ENCODE measurements at regions not wholly inside any gene's neighbourhood (a gene's known extent, or its start where the extent isn't known, plus 50 kb on each side); places are given as distances from the start of the nearest gene placed in this dataset.
"Not testable (repeated sequence)": the region's sequence is repeated elsewhere in the genome, so short reads cannot be mapped to it uniquely, and the experiment has no call there.

DNA sequence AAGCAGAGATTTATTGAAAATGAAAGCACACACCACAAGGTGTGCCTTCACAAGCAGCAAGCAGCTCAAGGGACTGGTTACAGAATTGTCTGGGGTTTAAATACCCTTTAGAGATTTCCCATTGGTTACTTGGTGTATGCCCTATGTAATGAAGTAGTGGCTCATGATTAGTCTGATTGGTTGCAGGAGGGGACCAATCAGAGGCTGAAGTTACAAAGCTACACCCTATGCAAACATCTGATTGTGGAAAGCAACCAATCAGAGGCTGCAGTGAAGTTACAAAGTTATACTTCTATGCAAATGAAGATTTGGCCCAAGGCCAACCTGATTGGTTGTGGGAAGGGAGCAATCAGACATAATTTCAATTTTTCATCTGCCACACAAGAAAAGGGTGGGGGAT lies 119.9 kb downstream of the C9orf152 start:
- no peak for TF ChIP-seq CTCF (conservative IDR thresholded peaks at IDR 0.05)
- peak overlapping the region; percentile 96 for H3K27ac ChIP-seq

GRCh38 chr9:110089681-110090370 lies 118.1 kb downstream of the C9orf152 start:
- peak overlapping the region; percentile 96 for H3K27ac ChIP-seq
- 0 out of 2 replicates have a peak, but pooled peaks have one; percentile 20 for TF ChIP-seq CTCF (conservative IDR thresholded peaks at IDR 0.05)

DNA sequence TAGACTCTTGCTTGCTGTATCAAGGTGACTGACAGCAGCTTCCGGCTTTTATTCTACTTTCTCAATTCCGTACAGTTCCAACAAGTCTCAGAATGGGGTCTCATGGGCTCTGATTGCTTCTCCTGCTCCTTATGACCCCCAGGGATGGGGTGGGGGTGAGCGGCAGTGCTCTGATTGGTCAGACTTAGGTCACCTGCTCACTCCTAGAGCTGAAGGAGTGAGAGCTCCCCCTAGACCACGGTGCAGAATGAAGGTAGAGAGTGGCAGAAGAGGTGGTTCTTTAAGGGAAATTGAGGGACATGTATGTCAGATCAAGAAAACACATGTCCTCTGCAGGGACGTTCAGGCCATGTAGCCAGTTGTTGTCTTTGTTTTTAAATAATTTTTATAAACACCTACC lies 115.2 kb downstream of the C9orf152 start:
- H3K27ac ChIP-seq, result no peak overlapping the region
- TF ChIP-seq CTCF (conservative IDR thresholded peaks at IDR 0.05), result no peak

GRCh38 chr9:110093417-110093816 lies 114.5 kb downstream of the C9orf152 start:
- H3K27ac ChIP-seq, result no peak overlapping the region
- no peak for TF ChIP-seq CTCF (conservative IDR thresholded peaks at IDR 0.05)

DNA sequence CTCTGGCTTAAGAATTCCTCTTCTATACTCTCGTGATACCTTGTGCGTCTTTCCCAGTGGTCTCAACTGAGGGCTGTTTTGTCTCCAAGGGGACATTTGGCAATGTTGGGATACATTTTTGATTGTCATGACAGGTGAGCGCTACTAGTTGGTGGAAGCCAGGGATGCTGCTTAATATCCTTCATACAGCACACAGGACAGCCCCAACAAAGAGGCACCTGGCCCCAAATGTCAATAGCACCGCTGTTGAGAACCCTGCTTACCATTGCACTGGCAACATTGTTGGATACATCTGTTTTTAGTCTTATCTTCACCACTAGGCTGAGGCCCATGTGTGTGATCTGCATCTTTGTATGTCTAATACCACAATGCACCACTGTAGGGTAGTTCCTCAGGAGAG lies 114.1 kb downstream of the C9orf152 start:
- H3K27ac ChIP-seq, result no peak overlapping the region
- TF ChIP-seq CTCF (conservative IDR thresholded peaks at IDR 0.05), result no peak

DNA sequence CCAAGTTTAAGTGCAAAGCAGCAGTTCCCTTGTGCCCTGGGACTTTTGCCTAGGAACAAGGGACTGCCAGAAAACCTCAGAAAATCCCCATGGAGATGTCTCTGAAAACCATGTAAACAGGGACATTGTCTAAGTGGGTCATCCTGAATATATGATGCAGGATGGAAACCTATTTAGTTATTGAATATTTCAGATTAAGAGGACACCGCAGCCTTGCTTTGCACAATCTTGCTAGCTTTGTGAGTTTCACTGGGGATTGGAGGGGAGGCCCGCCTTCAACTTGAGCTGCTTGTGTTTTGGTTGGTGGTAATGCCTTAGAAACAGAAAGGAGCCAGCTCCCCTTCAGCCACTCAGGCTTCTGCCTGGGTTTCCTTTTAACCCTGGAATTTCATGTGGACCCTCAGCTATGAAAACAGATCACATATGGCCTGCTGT lies 112.8 kb downstream of the C9orf152 start:
- H3K27ac ChIP-seq, result no peak overlapping the region
- no peak for TF ChIP-seq CTCF (conservative IDR thresholded peaks at IDR 0.05)

- TF ChIP-seq CTCF (conservative IDR thresholded peaks at IDR 0.05), result no peak
- no peak overlapping the region for H3K27ac ChIP-seq
Observed at GRCh38 chr9:110095776-110096175, 112.2 kb downstream of the C9orf152 start.

GRCh38 chr9:110096674-110097073 lies 111.3 kb downstream of the C9orf152 start:
- H3K27ac ChIP-seq, result not testable (repeated sequence)

Measured in VCaP (cell line).